ENCODE measurements at regions not wholly inside any gene's neighbourhood (a gene's known extent, or its start where the extent isn't known, plus 50 kb on each side); places are given as distances from the start of the nearest gene placed in this dataset.

GRCh38 chr2:6073191-6074088 lies 381.3 kb downstream of the SOX11 start:
- TF ChIP-seq CTCF (IDR thresholded peaks at IDR 0.05; ENCODE audit: borderline replicate concordance, extremely low read depth, low read length, poor library complexity, severe bottlenecking) (no peak), EZH2 (IDR thresholded peaks at IDR 0.05; ENCODE audit: borderline replicate concordance, low read depth, low read length, severe bottlenecking) (no peak)
- Histone ChIP-seq H3K4me1 (ENCODE audit: insufficient read depth, low read length) (no peaks in the 10 kb centered on the region), H3K36me3 (ENCODE audit: insufficient read depth, low read length) (no peaks in the 10 kb centered on the region), H3K4me3 (ENCODE audit: low read depth in 1 of 2, low read length in 2 of 2) (no peak overlapping the region), H3K9me3 (ENCODE audit: insufficient read depth, low read length, severe bottlenecking) (no peaks in the 10 kb centered on the region), H4K20me1 (ENCODE audit: insufficient read depth, low read length) (no peaks in the 10 kb centered on the region), H2AFZ (ENCODE audit: low read depth, low read length) (no peak overlapping the region), H3K27ac (ENCODE audit: low read length) (no peak overlapping the region), H3K9ac (ENCODE audit: low read depth, low read length) (no peak overlapping the region), H3K4me2 (ENCODE audit: insufficient read depth, low read length) (no peak overlapping the region), H3K79me2 (ENCODE audit: insufficient read depth, low read length) (no peaks in the 10 kb centered on the region), H3K27me3 (ENCODE audit: insufficient read depth, low read length, poor library complexity) (no peaks in the 10 kb centered on the region)
- DNase-seq = no peak
- ATAC-seq (ENCODE audit: insufficient read depth, low read depth) = no peak

- TF ChIP-seq CTCF (IDR thresholded peaks at IDR 0.05; ENCODE audit: borderline replicate concordance, extremely low read depth, low read length, poor library complexity, severe bottlenecking) (no peak), EZH2 (IDR thresholded peaks at IDR 0.05; ENCODE audit: borderline replicate concordance, low read depth, low read length, severe bottlenecking) (no peak)
- no peaks in the 10 kb centered on the region for H4K20me1 ChIP-seq (ENCODE audit: insufficient read depth, low read length)
- no peaks in the 10 kb centered on the region for H3K4me1 ChIP-seq (ENCODE audit: insufficient read depth, low read length)
- H3K4me2 ChIP-seq (ENCODE audit: insufficient read depth, low read length) = no peak overlapping the region
- H3K27me3 ChIP-seq (ENCODE audit: insufficient read depth, low read length, poor library complexity) = no peaks in the 10 kb centered on the region
- no peak overlapping the region for H2AFZ ChIP-seq (ENCODE audit: low read depth, low read length)
- DNase-seq = no peak
- no peak overlapping the region for H3K4me3 ChIP-seq (ENCODE audit: low read depth in 1 of 2, low read length in 2 of 2)
- H3K27ac ChIP-seq (ENCODE audit: low read length) = no peak overlapping the region
- no peaks in the 10 kb centered on the region for H3K79me2 ChIP-seq (ENCODE audit: insufficient read depth, low read length)
- no peaks in the 10 kb centered on the region for H3K9me3 ChIP-seq (ENCODE audit: insufficient read depth, low read length, severe bottlenecking)
- no peak for ATAC-seq (ENCODE audit: insufficient read depth, low read depth)
- no peaks in the 10 kb centered on the region for H3K36me3 ChIP-seq (ENCODE audit: insufficient read depth, low read length)
- no peak overlapping the region for H3K9ac ChIP-seq (ENCODE audit: low read depth, low read length)
Measured at GRCh38 chr2:6074089-6074643, 382.0 kb downstream of the SOX11 start.

- TF ChIP-seq CTCF (IDR thresholded peaks at IDR 0.05; ENCODE audit: borderline replicate concordance, extremely low read depth, low read length, poor library complexity, severe bottlenecking) = no peak
- TF ChIP-seq EZH2 (IDR thresholded peaks at IDR 0.05; ENCODE audit: borderline replicate concordance, low read depth, low read length, severe bottlenecking) = no peak
- DNase-seq (no peak), ATAC-seq (ENCODE audit: insufficient read depth, low read depth) (no peak)
- Histone ChIP-seq H3K79me2 (ENCODE audit: insufficient read depth, low read length) (no peaks in the 10 kb centered on the region), H3K36me3 (ENCODE audit: insufficient read depth, low read length) (no peaks in the 10 kb centered on the region), H4K20me1 (ENCODE audit: insufficient read depth, low read length) (no peaks in the 10 kb centered on the region), H3K4me3 (ENCODE audit: low read depth in 1 of 2, low read length in 2 of 2) (no peak overlapping the region), H3K9ac (ENCODE audit: low read depth, low read length) (no peak overlapping the region), H3K4me2 (ENCODE audit: insufficient read depth, low read length) (no peak overlapping the region), H3K9me3 (ENCODE audit: insufficient read depth, low read length, severe bottlenecking) (no peaks in the 10 kb centered on the region), H3K27ac (ENCODE audit: low read length) (no peak overlapping the region), H3K4me1 (ENCODE audit: insufficient read depth, low read length) (no peaks in the 10 kb centered on the region), H3K27me3 (ENCODE audit: insufficient read depth, low read length, poor library complexity) (no peaks in the 10 kb centered on the region), H2AFZ (ENCODE audit: low read depth, low read length) (no peak overlapping the region)
Measured at GRCh38 chr2:6077585-6077984, 385.4 kb downstream of the SOX11 start.
